Natural killer cell (primary cell): ENCODE measurements at regions not wholly inside any gene's neighbourhood (a gene's known extent, or its start where the extent isn't known, plus 50 kb on each side); places are given as distances from the start of the nearest gene placed in this dataset.
"Not testable (repeated sequence)": the region's sequence is repeated elsewhere in the genome, so short reads cannot be mapped to it uniquely, and the experiment has no call there.

ENCODE experiments used
- ATAC-seq, 3 donors: fragments of 150-1000 bp in 2 of 3; fragments of 200-7000 bp in 1 of 3; cut with Tn5 transposase; 1 replicate in 1 of 3; 2 replicates in 2 of 3; pipeline ENCODE4 v1.10.0; 2021; ENCODE audit warnings: mild to moderate bottlenecking in 2 of 3, moderate library complexity in 2 of 3
- DNase-seq, 2 donors: peaks; one replicate each; pipeline versions ENCODE4 v3.0.0 to v3.0.0-alpha.2; 2013 to 2021; ENCODE audit warnings: mixed read lengths in 1 of 2
- H3K27ac ChIP-seq: one replicate; pipeline ENCODE4 v1.5.1; 2013; ENCODE audit warnings: mild to moderate bottlenecking, low read length
- H3K27me3 ChIP-seq: one replicate; pipeline ENCODE4 v1.6.1; 2013; ENCODE audit warnings: low read length; ENCODE audit not compliant: control insufficient read depth, insufficient read depth
- H3K36me3 ChIP-seq: one replicate; pipeline ENCODE4 v1.6.1; 2013; ENCODE audit warnings: low read length; ENCODE audit not compliant: control insufficient read depth, insufficient read depth
- H3K4me1 ChIP-seq: one replicate; pipeline ENCODE4 v1.6.1; 2013; ENCODE audit warnings: low read length; ENCODE audit not compliant: control insufficient read depth, insufficient read depth
- H3K4me3 ChIP-seq: one replicate; pipeline ENCODE4 v1.5.1; 2013; ENCODE audit warnings: low read length
- H3K9me3 ChIP-seq: one replicate; pipeline ENCODE4 v1.6.1; 2013; ENCODE audit warnings: low read length; ENCODE audit not compliant: control insufficient read depth, insufficient read depth
- H3K27ac Mint-ChIP-seq, 2 donors: one replicate each; pipeline ENCODE4 v1.8.0; 2022; ENCODE audit warnings: mild to moderate bottlenecking in 2 of 2, mixed read lengths in 2 of 2, moderate library complexity in 1 of 2
- H3K27me3 Mint-ChIP-seq, 2 donors: one replicate each; pipeline ENCODE4 v1.8.0; 2022; ENCODE audit warnings: low read depth in 2 of 2, mixed read lengths in 2 of 2
- H3K36me3 Mint-ChIP-seq: one replicate; pipeline ENCODE4 v1.8.0; 2022; ENCODE audit warnings: mixed read lengths
- H3K4me1 Mint-ChIP-seq, 2 donors: one replicate each; pipeline ENCODE4 v1.8.0; 2022; ENCODE audit warnings: mixed read lengths in 2 of 2
- H3K4me3 Mint-ChIP-seq: one replicate; pipeline ENCODE4 v1.8.0; 2022; ENCODE audit warnings: mild to moderate bottlenecking, moderate library complexity, mixed read lengths
- H3K9me3 Mint-ChIP-seq, 2 donors: one replicate each; pipeline ENCODE4 v1.8.0; 2022; ENCODE audit warnings: mixed read lengths in 2 of 2
- WGBS: methylation state at CpG from one replicate; pipeline ENCODE4 v1.1.7; 2013; ENCODE audit warnings: missing lambda C conversion rate; ENCODE audit not compliant: insufficient coverage; 5-methylcytosine and 5-hydroxymethylcytosine counted together
- intact Hi-C: fragments of 100-400 bp; cut with micrococcal nuclease; formaldehyde crosslinking; loops from one replicate; pipeline ENCODE4 v1.14.2; 2022

DNA sequence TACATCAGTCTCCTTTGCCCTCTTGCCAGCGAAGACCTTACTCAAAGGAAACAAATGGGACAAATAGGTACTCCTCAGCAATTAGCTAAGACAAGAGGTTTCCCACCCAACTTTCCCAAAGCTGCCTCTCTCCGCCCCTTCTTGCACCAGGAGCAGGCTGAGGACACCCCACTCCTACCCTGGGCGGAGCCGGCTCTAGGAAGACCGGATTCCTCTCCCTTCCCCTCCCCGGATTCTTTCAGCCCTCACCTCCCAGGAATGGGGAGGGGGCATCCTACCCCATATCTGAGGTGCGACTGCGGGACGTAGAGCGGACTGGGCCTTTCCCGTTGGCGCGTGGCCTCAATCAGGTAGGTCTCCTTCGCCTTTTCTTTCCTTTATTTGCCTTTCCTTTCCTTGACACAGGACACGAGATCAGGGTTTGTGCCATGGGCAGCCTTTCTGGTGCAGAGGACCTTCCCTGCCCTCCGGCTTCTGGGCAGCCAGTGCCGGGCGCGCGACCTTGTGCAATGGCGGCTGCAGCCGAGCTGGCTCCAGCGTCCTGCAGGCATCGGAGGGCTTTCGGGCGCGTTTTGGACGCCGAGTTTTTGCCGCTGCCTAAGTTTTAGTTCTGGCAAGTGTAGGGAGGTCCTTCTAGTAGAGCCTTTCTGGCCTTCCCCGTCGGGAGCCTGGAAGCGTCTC is 279.9 kb downstream of the PLS3 start:
- DNase-seq, H3K4me1 ChIP-seq, intact Hi-C loops, H3K36me3 ChIP-seq, H3K27me3 Mint-ChIP-seq, H3K27ac Mint-ChIP-seq, H3K4me1 Mint-ChIP-seq, H3K9me3 ChIP-seq, H3K4me3 Mint-ChIP-seq, H3K27ac ChIP-seq, H3K9me3 Mint-ChIP-seq, H3K4me3 ChIP-seq, H3K36me3 Mint-ChIP-seq, H3K27me3 ChIP-seq, ATAC-seq: not testable (repeated sequence)
- no CpG with 5 or more reads among the region's 33 CpGs for WGBS

DNA sequence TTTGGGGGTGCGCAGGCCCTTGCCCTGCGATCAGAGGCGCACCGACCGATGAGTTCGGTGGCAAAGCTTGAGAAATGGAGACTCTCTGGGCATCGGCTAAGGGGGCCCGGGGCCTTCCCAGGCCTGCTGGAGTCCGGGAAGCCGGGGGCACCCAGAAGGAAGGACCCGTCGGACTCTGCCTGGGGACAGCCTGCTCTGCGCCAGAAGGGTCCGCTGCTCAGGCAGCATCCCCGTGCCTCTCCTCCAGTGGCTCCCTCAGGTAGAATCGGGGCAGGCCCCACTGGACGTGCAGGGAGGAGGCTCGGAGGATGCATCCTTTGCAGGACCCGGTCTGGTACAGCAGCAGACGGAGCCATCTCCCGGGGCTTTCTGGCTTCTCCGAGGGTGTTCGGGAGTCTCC is 290.0 kb downstream of the PLS3 start:
- H3K27ac ChIP-seq, ATAC-seq, H3K4me3 Mint-ChIP-seq, H3K4me3 ChIP-seq, H3K36me3 Mint-ChIP-seq, H3K27me3 ChIP-seq, H3K9me3 Mint-ChIP-seq, intact Hi-C loops, H3K9me3 ChIP-seq, H3K4me1 ChIP-seq, DNase-seq, H3K4me1 Mint-ChIP-seq, H3K27me3 Mint-ChIP-seq, H3K36me3 ChIP-seq, H3K27ac Mint-ChIP-seq: not testable (repeated sequence)
- WGBS: no CpG with 5 or more reads among the region's 23 CpGs

DNA sequence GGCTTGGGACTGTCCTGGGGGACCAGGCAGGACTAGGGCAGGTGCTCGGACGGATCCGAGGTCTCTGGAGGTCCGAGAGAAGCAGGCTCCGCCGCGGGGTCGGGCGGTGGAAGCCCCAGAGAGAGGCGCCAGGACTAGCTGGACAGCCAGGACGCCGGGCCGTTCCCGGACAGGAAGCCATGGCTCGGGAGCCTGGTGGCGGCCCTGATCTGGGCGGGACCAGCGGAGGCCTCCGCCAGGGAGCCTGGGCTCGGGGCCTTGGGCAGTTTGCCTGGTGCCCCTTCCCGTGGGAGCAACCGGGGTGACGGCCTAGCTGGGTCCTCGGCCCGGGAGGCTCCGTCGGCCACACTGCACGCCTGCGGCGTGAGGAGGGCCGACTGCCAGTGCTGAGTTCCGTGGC is 292.3 kb downstream of the PLS3 start:
- intact Hi-C loops, H3K36me3 Mint-ChIP-seq, H3K27ac Mint-ChIP-seq, H3K9me3 Mint-ChIP-seq, H3K27me3 ChIP-seq, H3K27ac ChIP-seq, H3K36me3 ChIP-seq, H3K4me1 Mint-ChIP-seq, H3K4me1 ChIP-seq, H3K4me3 ChIP-seq, H3K9me3 ChIP-seq, ATAC-seq, H3K4me3 Mint-ChIP-seq, H3K27me3 Mint-ChIP-seq, DNase-seq: not testable (repeated sequence)
- WGBS: no CpG with 5 or more reads among the region's 32 CpGs

DNA sequence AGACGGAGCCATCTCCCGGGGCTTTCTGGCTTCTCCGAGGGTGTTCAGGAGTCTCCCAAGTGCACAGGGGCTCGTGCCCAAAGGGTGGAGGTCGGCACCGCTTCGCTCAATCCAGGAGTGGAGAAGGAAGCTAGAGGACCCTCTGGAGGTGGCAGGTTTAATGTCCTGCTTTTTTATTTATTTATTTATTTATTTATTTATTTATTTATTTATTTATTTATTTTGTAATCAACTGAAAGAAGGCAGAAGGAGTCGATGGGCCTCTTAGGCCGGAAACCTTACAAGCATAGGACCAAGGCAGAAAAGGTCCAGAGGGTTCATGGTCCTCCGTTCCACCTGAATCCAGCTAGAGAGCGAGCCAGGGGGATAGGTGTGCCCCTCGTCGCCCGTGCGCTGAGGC is 289.4 kb upstream of the AGTR2 start:
- DNase-seq, H3K4me1 Mint-ChIP-seq, H3K36me3 ChIP-seq, H3K4me1 ChIP-seq, H3K4me3 Mint-ChIP-seq, H3K9me3 Mint-ChIP-seq, H3K4me3 ChIP-seq, H3K27me3 Mint-ChIP-seq, H3K27me3 ChIP-seq, H3K27ac ChIP-seq, H3K36me3 Mint-ChIP-seq, H3K9me3 ChIP-seq, intact Hi-C loops, ATAC-seq, H3K27ac Mint-ChIP-seq: not testable (repeated sequence)
- no CpG with 5 or more reads among the region's 15 CpGs for WGBS

DNA sequence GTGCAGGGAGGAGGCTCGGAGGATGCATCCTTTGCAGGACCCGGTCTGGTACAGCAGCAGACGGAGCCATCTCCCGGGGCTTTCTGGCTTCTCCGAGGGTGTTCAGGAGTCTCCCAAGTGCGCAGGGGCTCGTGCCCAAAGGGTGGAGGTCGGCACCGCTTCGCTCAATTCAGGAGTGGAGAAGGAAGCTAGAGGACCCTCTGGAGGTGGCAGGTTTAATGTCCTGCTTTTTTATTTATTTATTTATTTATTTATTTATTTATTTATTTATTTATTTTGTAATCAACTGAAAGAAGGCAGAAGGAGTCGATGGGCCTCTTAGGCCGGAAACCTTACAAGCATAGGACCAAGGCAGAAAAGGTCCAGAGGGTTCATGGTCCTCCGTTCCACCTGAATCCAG is 286.4 kb upstream of the AGTR2 start:
- DNase-seq, H3K27me3 Mint-ChIP-seq, H3K27me3 ChIP-seq, H3K4me1 Mint-ChIP-seq, H3K4me3 Mint-ChIP-seq, H3K4me3 ChIP-seq, intact Hi-C loops, H3K36me3 Mint-ChIP-seq, H3K9me3 Mint-ChIP-seq, H3K27ac Mint-ChIP-seq, H3K9me3 ChIP-seq, H3K4me1 ChIP-seq, H3K27ac ChIP-seq, H3K36me3 ChIP-seq, ATAC-seq: not testable (repeated sequence)
- WGBS: no CpG with 5 or more reads among the region's 13 CpGs

DNA sequence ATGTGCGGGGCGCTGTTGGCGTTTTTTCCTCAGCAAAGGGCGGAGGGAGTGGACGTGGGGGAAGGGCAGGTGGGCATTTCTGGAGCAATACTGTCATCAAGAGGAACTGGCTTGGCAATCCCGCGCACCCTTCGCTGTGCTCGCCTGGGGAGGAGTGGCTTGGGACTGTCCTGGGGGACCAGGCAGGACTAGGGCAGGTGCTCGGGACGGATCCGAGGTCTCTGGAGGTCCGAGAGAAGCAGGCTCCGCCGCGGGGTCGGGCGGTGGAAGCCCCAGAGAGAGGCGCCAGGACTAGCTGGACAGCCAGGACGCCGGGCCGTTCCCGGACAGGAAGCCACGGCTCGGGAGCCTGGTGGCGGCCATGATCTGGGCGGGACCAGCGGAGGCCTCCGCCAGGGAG is 282.5 kb upstream of the AGTR2 start:
- H3K4me1 ChIP-seq, ATAC-seq, H3K36me3 Mint-ChIP-seq, H3K27ac ChIP-seq, H3K27ac Mint-ChIP-seq, H3K27me3 Mint-ChIP-seq, H3K36me3 ChIP-seq, H3K4me1 Mint-ChIP-seq, H3K9me3 ChIP-seq, H3K27me3 ChIP-seq, intact Hi-C loops, H3K4me3 ChIP-seq: not testable (repeated sequence)
- Mint-ChIP-seq H3K4me3 (peak overlapping the region; percentile 81), H3K9me3 (peaks cover 2 to 11% of the 10 kb centered on the region in 2 donors)
- peak in 1 of 2 donors; percentile 16 for DNase-seq
- WGBS: 97% methylated on average over 10 of the region's 29 CpGs

DNA sequence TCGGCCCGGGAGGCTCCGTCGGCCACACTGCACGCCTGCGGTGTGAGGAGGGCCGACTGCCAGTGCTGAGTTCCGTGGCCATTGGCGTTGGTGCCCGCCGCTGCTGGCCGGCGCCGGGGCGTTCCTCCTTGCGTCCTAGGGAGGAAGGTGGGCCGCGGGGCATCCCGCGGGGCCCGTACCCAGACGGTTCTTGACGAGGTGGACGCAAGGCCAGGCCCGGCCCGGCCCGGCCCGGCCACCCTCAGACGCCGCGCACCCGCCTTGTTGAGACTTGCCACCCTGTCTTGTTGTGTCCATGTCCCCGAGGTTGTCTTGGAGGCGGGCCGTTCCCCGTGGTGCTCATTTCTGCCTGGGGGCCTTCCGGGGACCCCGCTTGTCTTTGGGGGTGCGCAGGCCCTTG is 282.0 kb upstream of the AGTR2 start:
- H3K4me3 Mint-ChIP-seq, H3K9me3 ChIP-seq, H3K27ac Mint-ChIP-seq, ATAC-seq, H3K27me3 Mint-ChIP-seq, H3K4me3 ChIP-seq, H3K36me3 ChIP-seq, H3K4me1 Mint-ChIP-seq, H3K27ac ChIP-seq, H3K4me1 ChIP-seq, intact Hi-C loops, DNase-seq, H3K36me3 Mint-ChIP-seq, H3K27me3 ChIP-seq: not testable (repeated sequence)
- 96% methylated on average over 27 of the region's 39 CpGs for WGBS
- peaks cover 2 to 11% of the 10 kb centered on the region in 2 donors for H3K9me3 Mint-ChIP-seq
